Muscle of back (tissue), 3 donors: ENCODE measurements at regions not wholly inside any gene's neighbourhood (a gene's known extent, or its start where the extent isn't known, plus 50 kb on each side); places are given as distances from the start of the nearest gene placed in this dataset.
A peak's percentile ranks its signal among the peaks of the same experiment; 100 is the strongest.

ENCODE experiments used
- DNase-seq, 3 donors: peaks; one replicate each; pipeline versions ENCODE4 v3.0.0 to v3.0.0-alpha.2; 2013

DNA sequence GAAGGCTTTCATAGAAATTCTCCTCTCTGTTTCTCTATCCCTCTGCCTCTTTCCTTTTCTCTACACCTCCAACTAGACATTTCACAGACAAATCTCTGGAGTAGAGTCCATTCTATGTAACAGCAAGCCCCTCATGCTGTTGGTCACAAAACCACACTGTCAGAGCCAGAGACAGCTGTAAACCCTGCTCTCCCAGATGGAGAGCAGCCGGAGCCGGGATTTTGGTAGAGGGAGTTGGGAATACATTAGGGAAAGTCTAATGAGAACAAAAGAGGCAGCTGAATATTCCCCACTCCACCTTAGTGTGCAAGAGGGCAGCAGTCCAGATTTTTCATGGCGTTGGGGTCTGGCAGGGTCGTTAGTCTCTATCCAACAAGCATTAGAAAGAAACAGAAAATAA, 68.3 kb upstream of the EDN1 start:
- DNase-seq: peak in 1 of 3 donors; percentile 44

GRCh38 chr6:12222405-12223366, 67.5 kb upstream of the EDN1 start:
- DNase-seq: no peak

DNA sequence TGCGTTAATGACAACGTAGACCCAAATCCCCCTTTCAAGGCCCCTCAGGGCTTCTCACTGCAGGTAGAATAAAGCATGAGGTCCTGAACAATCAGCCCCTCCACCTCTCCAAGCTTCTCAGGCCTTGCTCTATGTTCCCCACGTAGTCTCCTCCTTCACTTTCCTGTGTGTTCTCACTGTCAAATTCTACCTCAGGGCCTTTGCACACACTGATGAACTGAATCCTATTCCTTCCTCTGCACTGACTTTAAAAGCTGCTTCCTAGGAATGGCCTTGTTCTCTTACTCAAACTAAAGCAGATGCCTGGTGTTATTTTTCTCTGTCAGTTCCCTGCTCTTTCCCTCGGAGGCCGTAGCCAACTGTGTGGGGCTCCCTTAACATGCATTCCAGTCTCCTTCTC, 66.8 kb upstream of the EDN1 start:
- no peak for DNase-seq

- DNase-seq: peak in 2 of 3 donors; percentile 26 to 55
Observed at GRCh38 chr6:12224251-12224650, 65.9 kb upstream of the EDN1 start.

DNA sequence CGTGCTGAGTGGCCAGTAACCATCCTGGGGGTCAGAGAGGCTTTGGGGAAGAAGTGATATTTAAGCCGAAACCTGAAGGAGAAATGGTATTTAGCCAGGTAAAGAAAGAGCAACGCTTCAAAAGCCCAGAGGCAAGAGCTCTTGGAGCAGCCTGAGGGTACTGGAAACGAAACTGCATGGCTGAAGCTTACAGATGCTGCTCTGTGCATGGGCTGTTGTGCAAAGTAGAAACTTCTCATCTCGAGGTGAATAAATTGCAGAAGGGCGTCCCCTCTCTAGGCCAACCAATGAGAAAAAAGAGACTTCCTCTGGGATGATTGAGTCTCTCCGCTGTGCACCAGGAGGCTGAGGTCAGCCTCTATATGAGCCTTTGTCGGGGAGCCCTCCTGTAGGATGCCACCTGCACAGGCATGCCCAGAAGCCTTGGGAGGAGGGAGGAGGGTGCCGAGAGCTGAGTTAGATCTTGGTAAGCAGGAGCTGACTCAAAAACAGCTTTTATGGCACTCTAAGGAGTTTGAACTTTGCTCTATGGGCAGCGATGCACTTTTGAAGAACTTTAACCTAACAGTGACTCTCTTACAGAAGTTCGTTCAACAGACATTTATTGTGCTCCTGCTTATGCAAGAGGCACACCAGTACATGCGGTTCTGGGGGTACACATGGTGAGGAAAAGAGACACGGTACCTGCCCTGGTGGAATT, 61.6 kb upstream of the EDN1 start:
- no peak for DNase-seq

GRCh38 chr6:12229332-12229731, 60.8 kb upstream of the EDN1 start:
- no peak for DNase-seq

DNA sequence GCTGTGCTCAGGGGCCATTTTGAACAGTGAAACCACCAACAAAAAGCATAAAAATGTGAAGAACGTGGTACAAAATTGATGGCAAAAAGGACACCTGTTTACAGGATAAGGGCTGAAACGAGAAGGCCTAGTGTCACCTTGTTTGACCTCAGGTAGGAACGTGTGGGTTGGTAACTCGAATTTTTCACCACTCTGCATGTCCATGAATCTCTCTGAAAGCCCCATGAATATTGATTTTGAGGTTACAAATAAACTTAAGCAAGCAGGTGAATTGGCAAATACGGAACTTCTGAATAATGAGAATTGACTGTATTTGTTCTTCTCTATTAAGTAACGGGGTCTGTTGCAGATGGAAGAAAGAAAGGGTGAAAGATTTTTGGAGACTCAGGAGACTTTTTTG, 59.6 kb upstream of the EDN1 start:
- no peak for DNase-seq

- peak in 1 of 3 donors; percentile 72 for DNase-seq
Observed at GRCh38 chr6:12232339-12232738, 57.8 kb upstream of the EDN1 start.

DNA sequence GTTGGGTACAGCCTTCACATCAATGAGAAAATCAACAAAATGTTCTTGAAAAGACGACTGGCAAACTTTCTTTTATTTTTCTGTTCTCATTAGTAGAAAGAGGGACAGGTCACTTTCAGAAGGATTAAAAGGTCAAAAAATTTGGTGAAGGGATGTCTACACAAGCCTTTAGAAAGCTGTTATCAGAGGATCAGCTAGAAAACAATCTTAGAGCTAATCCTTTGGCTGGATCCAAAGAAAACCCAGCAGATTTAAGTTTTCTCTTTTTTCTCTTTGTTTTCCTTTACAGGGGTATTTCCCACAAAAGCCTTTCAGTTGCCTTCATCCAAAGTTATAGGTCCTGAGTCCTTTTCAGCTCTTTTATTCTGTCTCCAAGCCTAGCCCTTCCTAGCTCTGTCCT, 57.3 kb upstream of the EDN1 start:
- no peak for DNase-seq

- peak; percentile 75 to 89 (median 79) for DNase-seq
Observed at GRCh38 chr6:12233693-12234571, 56.2 kb upstream of the EDN1 start.

GRCh38 chr6:12235341-12235740, 54.8 kb upstream of the EDN1 start:
- DNase-seq: no peak

- no peak for DNase-seq
Observed at GRCh38 chr6:12238219-12238618, 51.9 kb upstream of the EDN1 start.
